Mammary epithelial cell (primary cell): ENCODE measurements at regions not wholly inside any gene's neighbourhood (a gene's known extent, or its start where the extent isn't known, plus 50 kb on each side); places are given as distances from the start of the nearest gene placed in this dataset.

ENCODE experiments used
- CTCF ChIP-seq, 2 donors: IDR thresholded peaks in 1 of 2; conservative IDR thresholded peaks in 1 of 2; 2 replicates each; pipeline ENCODE4 v1.5.1; 2011 to 2012; ENCODE audit warnings: inconsistent platforms in 2 of 2, low read length in 2 of 2, mild to moderate bottlenecking in 2 of 2, control low read depth in 1 of 2, low read depth in 1 of 2; ENCODE audit not compliant: insufficient read depth in 1 of 2; ENCODE audit errors: extremely low read depth in 1 of 2
- EZH2 ChIP-seq: IDR thresholded peaks from 2 replicates; pipeline ENCODE4 v1.6.1; 2012; ENCODE audit warnings: low read length, inconsistent platforms, borderline replicate concordance

- TF ChIP-seq CTCF (conservative IDR thresholded peaks at IDR 0.05 in 1 of 2, IDR thresholded peaks at IDR 0.05 in 1 of 2; ENCODE audit: extremely low read depth in 1 of 2, insufficient read depth in 1 of 2, low read depth in 1 of 2, low read length in 2 of 2) = no peak
- no peak for TF ChIP-seq EZH2
Measured at GRCh38 chr5:121304838-121305237, 546.8 kb upstream of the FTMT start.
